Tibial artery (tissue), 4 donors: ENCODE measurements at regions not wholly inside any gene's neighbourhood (a gene's known extent, or its start where the extent isn't known, plus 50 kb on each side); places are given as distances from the start of the nearest gene placed in this dataset.

Experiments used
- DNase-seq, 2 donors: peaks; one replicate each; pipeline ENCODE4 v3.0.0-alpha.2; 2019
- H3K27ac ChIP-seq, 2 donors: fragments of 200-600 bp; sonication (generic) in 1 of 2; 1 replicate in 1 of 2; 2 replicates in 1 of 2; pipeline ENCODE4 v1.5.1; 2018 to 2019; ENCODE audit warnings: mild to moderate bottlenecking in 1 of 2
- H3K27me3 ChIP-seq, 2 donors: fragments of 200-600 bp; sonication (generic) in 1 of 2; one replicate each; pipeline versions ENCODE4 v1.5.1 to v1.6.0; 2016 to 2019
- H3K36me3 ChIP-seq, 3 donors: fragments of 200-600 bp; sonication (generic) in 2 of 3; one replicate each; pipeline ENCODE4 v1.5.1; 2016 to 2019; ENCODE audit warnings: mild to moderate bottlenecking in 2 of 3
- H3K4me1 ChIP-seq, 4 donors: fragments of 200-600 bp; sonication (generic) in 2 of 4; 1 replicate in 3 of 4; 2 replicates in 1 of 4; pipeline ENCODE4 v1.5.1; 2016 to 2019
- H3K4me3 ChIP-seq, 2 donors: fragments of 200-600 bp; sonication (generic) in 1 of 2; 1 replicate in 1 of 2; 2 replicates in 1 of 2; pipeline ENCODE4 v1.5.1; 2018 to 2019; ENCODE audit warnings: mild to moderate bottlenecking in 2 of 2
- H3K9me3 ChIP-seq, 3 donors: fragments of 200-600 bp; sonication (generic) in 1 of 3; one replicate each; pipeline ENCODE4 v1.5.1; 2016 to 2019
- intact Hi-C: fragments of 100-400 bp; cut with DNase I; formaldehyde crosslinking; loops from one replicate; pipeline ENCODE4 v1.15.0; 2023; ENCODE audit warnings: low total_unique reads
- TF ChIP-seq, protein P1 (sequence below), 2 experiments: fragments of 200-600 bp in 1 of 2; fragments of 450-650 bp in 1 of 2; IDR thresholded peaks; one replicate each; pipeline ENCODE4 v1.5.1; 2017 to 2019; ENCODE audit warnings: antibody characterized with exemption in 2 of 2, mild to moderate bottlenecking in 1 of 2, moderate library complexity in 1 of 2

DNA sequence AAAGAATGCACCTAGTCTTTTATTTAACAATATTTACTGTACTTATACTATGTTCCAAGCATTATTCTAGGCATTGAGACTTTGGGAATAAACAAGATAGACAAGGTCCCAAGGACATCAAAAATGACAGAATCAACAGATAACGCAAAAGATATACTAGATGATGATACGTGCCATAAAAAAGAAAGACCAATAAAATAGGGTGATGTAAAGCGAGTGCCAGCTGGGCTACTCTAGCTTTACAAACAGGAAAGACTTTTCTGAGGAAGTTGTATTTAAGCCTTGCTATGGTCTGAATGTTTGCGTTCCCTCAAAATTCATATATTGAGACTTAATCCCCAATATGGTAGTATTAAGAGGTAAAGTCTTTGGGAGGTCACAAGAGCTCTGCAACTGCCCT, 310.2 kb upstream of the RGMB start:
- H3K4me3 ChIP-seq = no peak overlapping the region
- H3K27ac ChIP-seq = no peak overlapping the region
- no peaks in the 10 kb centered on the region for H3K9me3 ChIP-seq
- H3K4me1 ChIP-seq = no peaks in the 10 kb centered on the region
- intact Hi-C loops = no loop called here
- no peak for DNase-seq
- H3K27me3 ChIP-seq = no peaks in the 10 kb centered on the region
- TF ChIP-seq, protein P1, sequence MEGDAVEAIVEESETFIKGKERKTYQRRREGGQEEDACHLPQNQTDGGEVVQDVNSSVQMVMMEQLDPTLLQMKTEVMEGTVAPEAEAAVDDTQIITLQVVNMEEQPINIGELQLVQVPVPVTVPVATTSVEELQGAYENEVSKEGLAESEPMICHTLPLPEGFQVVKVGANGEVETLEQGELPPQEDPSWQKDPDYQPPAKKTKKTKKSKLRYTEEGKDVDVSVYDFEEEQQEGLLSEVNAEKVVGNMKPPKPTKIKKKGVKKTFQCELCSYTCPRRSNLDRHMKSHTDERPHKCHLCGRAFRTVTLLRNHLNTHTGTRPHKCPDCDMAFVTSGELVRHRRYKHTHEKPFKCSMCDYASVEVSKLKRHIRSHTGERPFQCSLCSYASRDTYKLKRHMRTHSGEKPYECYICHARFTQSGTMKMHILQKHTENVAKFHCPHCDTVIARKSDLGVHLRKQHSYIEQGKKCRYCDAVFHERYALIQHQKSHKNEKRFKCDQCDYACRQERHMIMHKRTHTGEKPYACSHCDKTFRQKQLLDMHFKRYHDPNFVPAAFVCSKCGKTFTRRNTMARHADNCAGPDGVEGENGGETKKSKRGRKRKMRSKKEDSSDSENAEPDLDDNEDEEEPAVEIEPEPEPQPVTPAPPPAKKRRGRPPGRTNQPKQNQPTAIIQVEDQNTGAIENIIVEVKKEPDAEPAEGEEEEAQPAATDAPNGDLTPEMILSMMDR (IDR thresholded peaks at IDR 0.05) = no peak
- no peaks in the 10 kb centered on the region for H3K36me3 ChIP-seq

DNA sequence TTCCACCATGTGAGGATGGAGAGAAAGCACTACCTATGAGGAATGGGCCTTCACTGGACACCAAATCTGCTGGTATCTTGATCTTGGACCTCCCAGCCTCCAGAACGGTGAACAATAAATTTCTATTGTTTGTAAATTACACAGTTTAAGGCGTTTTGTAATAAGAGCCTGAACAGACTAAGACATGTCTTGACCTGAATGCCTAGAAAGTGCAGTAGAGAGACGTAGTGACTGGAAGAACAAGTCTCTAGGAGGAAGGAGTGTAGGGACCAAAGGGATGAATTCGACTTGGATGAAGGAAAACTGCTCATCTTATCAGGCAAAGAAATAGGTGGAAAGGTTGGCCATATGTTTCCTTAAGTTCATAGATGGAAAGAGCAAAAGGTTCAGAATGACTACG, 309.8 kb upstream of the RGMB start:
- TF ChIP-seq, protein P1 (IDR thresholded peaks at IDR 0.05) = no peak
- Histone ChIP-seq H3K27ac (no peak overlapping the region), H3K27me3 (no peaks in the 10 kb centered on the region), H3K9me3 (no peaks in the 10 kb centered on the region), H3K4me3 (no peak overlapping the region), H3K36me3 (no peaks in the 10 kb centered on the region), H3K4me1 (no peaks in the 10 kb centered on the region)
- intact Hi-C loops = no loop called here
- DNase-seq = no peak

DNA sequence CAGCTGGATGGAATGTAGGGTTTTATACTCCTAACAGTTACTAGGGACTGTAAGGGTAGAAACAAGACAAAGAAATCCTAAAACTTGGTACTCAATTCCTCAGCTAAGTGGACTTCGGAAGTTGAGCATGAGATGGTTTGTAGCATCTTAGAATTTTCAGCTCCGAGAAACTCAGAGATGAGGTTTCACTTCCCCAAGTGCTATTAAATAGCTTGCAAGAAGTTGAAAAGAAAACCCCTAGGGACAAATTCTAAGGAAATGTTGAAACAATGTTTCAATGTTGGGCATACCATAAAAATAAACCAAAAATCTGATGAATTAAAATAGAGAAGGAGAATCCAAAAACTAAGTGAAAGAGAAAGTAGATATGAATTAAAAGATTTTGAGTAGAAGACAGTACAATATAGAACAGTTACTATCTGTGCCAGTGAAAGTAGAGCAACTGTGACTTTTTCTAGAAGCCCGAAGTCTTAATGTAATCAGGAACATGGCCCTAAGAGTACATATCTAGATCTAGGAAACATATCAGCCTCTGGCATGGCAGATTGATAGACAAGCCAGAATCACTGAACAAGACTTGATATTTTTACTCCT, 308.6 kb upstream of the RGMB start:
- no peaks in the 10 kb centered on the region for H3K9me3 ChIP-seq
- no peaks in the 10 kb centered on the region for H3K27me3 ChIP-seq
- H3K4me1 ChIP-seq = no peaks in the 10 kb centered on the region
- no peak for DNase-seq
- H3K4me3 ChIP-seq = no peak overlapping the region
- H3K27ac ChIP-seq = no peak overlapping the region
- intact Hi-C loops = no loop called here
- TF ChIP-seq, protein P1 (IDR thresholded peaks at IDR 0.05) = no peak
- no peaks in the 10 kb centered on the region for H3K36me3 ChIP-seq

DNA sequence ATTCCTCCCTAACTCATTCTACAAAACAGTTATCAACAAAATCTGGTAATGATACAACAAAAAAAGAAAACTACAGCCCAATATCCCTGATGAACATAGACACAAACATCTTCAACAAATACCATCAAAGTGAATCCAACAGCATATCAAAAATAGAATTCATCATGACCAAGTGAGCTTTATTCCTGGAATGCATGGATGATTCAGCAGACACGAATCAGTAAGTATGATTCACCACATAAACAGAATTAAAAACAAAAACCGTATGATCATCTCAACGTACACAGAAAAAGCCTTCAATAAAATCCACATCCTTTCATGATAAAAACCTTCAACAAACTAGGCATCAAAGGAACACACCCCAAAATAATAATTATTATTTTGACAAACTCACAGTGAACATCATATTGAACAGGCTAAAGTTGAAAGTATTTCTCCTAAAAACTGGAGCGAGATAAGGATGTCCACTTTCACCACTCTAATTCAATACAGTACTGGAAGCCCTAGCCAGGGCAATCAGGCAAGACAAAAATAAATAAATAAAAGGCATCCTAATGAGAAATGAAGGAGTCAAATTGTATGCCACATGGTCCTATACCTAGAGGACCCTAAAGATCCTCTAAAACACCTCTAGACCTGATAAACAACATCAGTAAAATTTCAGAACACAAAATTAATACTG, 305.1 kb upstream of the RGMB start:
- no peak overlapping the region for H3K27ac ChIP-seq
- H3K4me3 ChIP-seq = no peak overlapping the region
- no peaks in the 10 kb centered on the region for H3K27me3 ChIP-seq
- no peaks in the 10 kb centered on the region for H3K36me3 ChIP-seq
- no peak for DNase-seq
- no peaks in the 10 kb centered on the region for H3K9me3 ChIP-seq
- H3K4me1 ChIP-seq = no peaks in the 10 kb centered on the region
- intact Hi-C loops = no loop called here
- TF ChIP-seq, protein P1 (IDR thresholded peaks at IDR 0.05) = no peak

DNA sequence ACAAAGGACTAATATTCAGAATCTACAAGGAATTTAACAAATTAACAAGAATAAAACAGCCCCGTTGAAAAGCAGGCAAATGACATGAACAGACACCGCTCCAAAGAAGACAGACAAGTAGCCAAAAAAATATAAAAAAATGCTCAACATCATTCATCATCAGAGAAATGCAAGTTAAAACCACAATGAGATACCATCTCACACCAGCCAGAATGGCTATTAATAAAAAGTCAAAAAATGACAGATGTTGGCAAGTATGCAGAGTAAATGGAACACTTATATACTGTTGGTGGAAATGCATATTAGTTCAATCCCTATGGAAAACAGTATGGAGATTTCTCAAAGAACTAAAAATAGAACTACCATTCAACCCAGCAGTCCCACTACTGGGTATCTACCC, 302.7 kb upstream of the RGMB start:
- no peak for DNase-seq
- Histone ChIP-seq H3K4me3 (no peak overlapping the region), H3K36me3 (no peaks in the 10 kb centered on the region), H3K27ac (no peak overlapping the region), H3K27me3 (no peaks in the 10 kb centered on the region), H3K9me3 (no peaks in the 10 kb centered on the region), H3K4me1 (no peaks in the 10 kb centered on the region)
- TF ChIP-seq, protein P1 (IDR thresholded peaks at IDR 0.05) = no peak
- intact Hi-C loops = no loop called here
